ENCODE measurements at regions not wholly inside any gene's neighbourhood (a gene's known extent, or its start where the extent isn't known, plus 50 kb on each side); places are given as distances from the start of the nearest gene placed in this dataset.

DNA sequence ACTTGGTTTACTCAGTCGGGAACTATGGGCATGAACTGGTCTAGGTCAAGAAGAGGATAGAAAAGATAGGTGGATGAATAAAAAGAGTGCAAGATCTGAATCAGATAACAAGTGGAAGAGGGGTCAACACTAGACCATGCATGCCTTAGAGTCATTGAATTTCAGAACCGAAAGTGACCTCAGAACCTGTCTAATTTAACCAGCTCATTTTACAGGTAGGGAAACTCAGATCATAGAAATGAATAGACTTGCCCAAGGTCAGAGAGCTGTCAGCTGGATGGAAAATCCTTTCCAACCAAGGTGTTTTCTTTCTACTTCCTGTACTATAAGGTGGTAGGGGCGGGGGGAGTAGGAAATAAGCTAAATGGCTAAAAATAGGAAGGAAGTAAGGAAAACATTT, 121.4 kb upstream of the ADGRF1 start:
- TF ChIP-seq, protein P1, sequence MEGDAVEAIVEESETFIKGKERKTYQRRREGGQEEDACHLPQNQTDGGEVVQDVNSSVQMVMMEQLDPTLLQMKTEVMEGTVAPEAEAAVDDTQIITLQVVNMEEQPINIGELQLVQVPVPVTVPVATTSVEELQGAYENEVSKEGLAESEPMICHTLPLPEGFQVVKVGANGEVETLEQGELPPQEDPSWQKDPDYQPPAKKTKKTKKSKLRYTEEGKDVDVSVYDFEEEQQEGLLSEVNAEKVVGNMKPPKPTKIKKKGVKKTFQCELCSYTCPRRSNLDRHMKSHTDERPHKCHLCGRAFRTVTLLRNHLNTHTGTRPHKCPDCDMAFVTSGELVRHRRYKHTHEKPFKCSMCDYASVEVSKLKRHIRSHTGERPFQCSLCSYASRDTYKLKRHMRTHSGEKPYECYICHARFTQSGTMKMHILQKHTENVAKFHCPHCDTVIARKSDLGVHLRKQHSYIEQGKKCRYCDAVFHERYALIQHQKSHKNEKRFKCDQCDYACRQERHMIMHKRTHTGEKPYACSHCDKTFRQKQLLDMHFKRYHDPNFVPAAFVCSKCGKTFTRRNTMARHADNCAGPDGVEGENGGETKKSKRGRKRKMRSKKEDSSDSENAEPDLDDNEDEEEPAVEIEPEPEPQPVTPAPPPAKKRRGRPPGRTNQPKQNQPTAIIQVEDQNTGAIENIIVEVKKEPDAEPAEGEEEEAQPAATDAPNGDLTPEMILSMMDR (IDR thresholded peaks at IDR 0.05): no peak
- TF ChIP-seq POLR2A (IDR thresholded peaks at IDR 0.05): no peak
